HepG2 (cell line): ENCODE measurements at regions not wholly inside any gene's neighbourhood (a gene's known extent, or its start where the extent isn't known, plus 50 kb on each side); places are given as distances from the start of the nearest gene placed in this dataset.

ENCODE experiments used
- BATF2 ChIP-seq: sonication (generic); formaldehyde crosslinking; IDR thresholded peaks from 2 replicates; pipeline ENCODE4 v1.8.0; 2022; ENCODE audit warnings: mild to moderate bottlenecking, missing genetic modification reagents, moderate library complexity
- BRD4 ChIP-seq: sonication (generic); formaldehyde crosslinking; IDR thresholded peaks from 2 replicates; pipeline ENCODE4 v1.4.0; 2020; ENCODE audit warnings: missing genetic modification reagents
- GMEB1 ChIP-seq: sonication (generic); formaldehyde crosslinking; IDR thresholded peaks from 2 replicates; pipeline ENCODE4 v1.5.1; 2020; ENCODE audit warnings: missing genetic modification reagents, mild to moderate bottlenecking, borderline replicate concordance
- GTF2F1 ChIP-seq: fragments of 150-350 bp; IDR thresholded peaks from 2 replicates; pipeline ENCODE4 v1.6.1; 2014; ENCODE audit warnings: low read length
- RFXAP ChIP-seq: sonication (generic); formaldehyde crosslinking; IDR thresholded peaks from 2 replicates; pipeline ENCODE4 v1.4.0; 2020; ENCODE audit warnings: missing genetic modification reagents, borderline replicate concordance
- SAP130 ChIP-seq: IDR thresholded peaks from 2 replicates; pipeline ENCODE4 v1.6.1; 2016; ENCODE audit warnings: low read depth
- SIX1 ChIP-seq: sonication (generic); formaldehyde crosslinking; IDR thresholded peaks from 2 replicates; pipeline ENCODE4 v1.4.0; 2020; ENCODE audit warnings: missing genetic modification reagents, borderline replicate concordance
- SNAPC4 ChIP-seq: sonication (generic); formaldehyde crosslinking; IDR thresholded peaks from 2 replicates; pipeline ENCODE4 v1.4.0; 2020; ENCODE audit warnings: mild to moderate bottlenecking, missing genetic modification reagents
- ZHX1 ChIP-seq: sonication (generic); formaldehyde crosslinking; IDR thresholded peaks from 2 replicates; pipeline ENCODE4 v1.8.1; 2022; ENCODE audit warnings: low read depth, mild to moderate bottlenecking, missing genetic modification reagents
- ZNF10 ChIP-seq: sonication (generic); formaldehyde crosslinking; IDR thresholded peaks from 2 replicates; pipeline ENCODE4 v1.4.0; 2020; ENCODE audit warnings: mild to moderate bottlenecking, low read depth, missing genetic modification reagents, borderline replicate concordance
- ZNF18 ChIP-seq: sonication (generic); formaldehyde crosslinking; IDR thresholded peaks from 2 replicates; pipeline ENCODE4 v1.8.0; 2022; ENCODE audit warnings: mild to moderate bottlenecking, missing genetic modification reagents; ENCODE audit not compliant: insufficient replicate concordance
- ZNF205 ChIP-seq: IDR thresholded peaks from 2 replicates; pipeline ENCODE4 v1.6.1; 2018; ENCODE audit warnings: missing biosample characterization, missing genetic modification reagents
- ZNF563 ChIP-seq: sonication (generic); formaldehyde crosslinking; IDR thresholded peaks from 2 replicates; pipeline ENCODE4 v1.8.0; 2022; ENCODE audit warnings: mild to moderate bottlenecking, moderate library complexity, missing genetic modification reagents
- ZXDC ChIP-seq: sonication (generic); formaldehyde crosslinking; IDR thresholded peaks from 2 replicates; pipeline ENCODE4 v1.5.0; 2020; ENCODE audit warnings: mild to moderate bottlenecking, missing genetic modification reagents

GRCh38 chr12:108040947-108041346 is 88.1 kb upstream of the WSCD2 start (continued):
- no peak for TF ChIP-seq SNAPC4
- no peak for TF ChIP-seq BATF2 (CRISPR knock-in tag)
- TF ChIP-seq SIX1: no peak
- TF ChIP-seq GTF2F1: no peak
- no peak for TF ChIP-seq GMEB1 (CRISPR knock-in tag)
- no peak for TF ChIP-seq ZNF563 (CRISPR knock-in tag)
- TF ChIP-seq RFXAP (CRISPR knock-in tag): no peak
- TF ChIP-seq BRD4 (CRISPR knock-in tag): no peak
- TF ChIP-seq ZXDC (CRISPR knock-in tag): no peak
- no peak for TF ChIP-seq ZHX1 (CRISPR knock-in tag)
- TF ChIP-seq ZNF205 (CRISPR knock-in tag): no peak
- no peak for TF ChIP-seq ZNF18 (CRISPR knock-in tag)
- TF ChIP-seq SAP130 (CRISPR knock-in tag): no peak
- no peak for TF ChIP-seq ZNF10 (CRISPR knock-in tag)
